IMR-90 (cell line): ENCODE measurements at regions not wholly inside any gene's neighbourhood (a gene's known extent, or its start where the extent isn't known, plus 50 kb on each side); places are given as distances from the start of the nearest gene placed in this dataset.

Experiments used
- ATAC-seq: fragments of 200-7000 bp; cut with Tn5 transposase; 2 replicates; pipeline ENCODE4 v1.9.1; 2020; ENCODE audit warnings: low read depth, mild to moderate bottlenecking, moderate library complexity
- BruUV-seq: library from RNA; stranded (reverse); fragments of 400-500 nt; replicated peaks from 2 replicates; lab custom pipeline; 2021; lab: Mats Ljungman, UMichigan
- CTCF ChIA-PET: fragments of 300-600 bp; formaldehyde crosslinking; extraction: SDS; loops from one replicate; lab custom pipeline; 2021; ENCODE audit warnings: antibody characterized with exemption; lab: Yijun Ruan, JAX
- POLR2A ChIA-PET: fragments of 300-600 bp; sonication (Branson Sonifier 250); formaldehyde crosslinking; loops from one replicate; lab custom pipeline; 2022; ENCODE audit warnings: antibody characterized with exemption; ENCODE audit not compliant: unreplicated experiment; lab: Charles Lee
- DNase-seq: peaks from one replicate; pipeline ENCODE4 v3.0.0; 2013
- H2AFZ ChIP-seq: replicated peaks from 2 replicates; pipeline ENCODE3; 2013; ENCODE audit warnings: low read length, mild to moderate bottlenecking; ENCODE audit not compliant: poor library complexity
- H2AK5ac ChIP-seq: 2 replicates; pipeline ENCODE4 v1.6.1; 2013; ENCODE audit warnings: low read depth, low read length, inconsistent platforms
- H2AK9ac ChIP-seq: replicated peaks from 2 replicates; pipeline ENCODE3; 2013; ENCODE audit warnings: mild to moderate bottlenecking, low read depth, low read length, moderate library complexity; ENCODE audit not compliant: poor library complexity
- H2BK120ac ChIP-seq: 2 replicates; pipeline ENCODE4 v1.6.1; 2013; ENCODE audit warnings: low read depth, low read length, inconsistent platforms
- H2BK15ac ChIP-seq: 3 replicates; pipeline ENCODE4 v1.6.1; 2013; ENCODE audit warnings: low read depth, low read length, inconsistent platforms
- H2BK20ac ChIP-seq: 2 replicates; pipeline ENCODE4 v1.6.1; 2013; ENCODE audit warnings: low read depth, mild to moderate bottlenecking, inconsistent platforms, low read length, moderate library complexity
- H2BK5ac ChIP-seq: 2 replicates; pipeline ENCODE4 v1.6.1; 2013; ENCODE audit warnings: mild to moderate bottlenecking, low read depth, low read length, inconsistent platforms; ENCODE audit not compliant: poor library complexity, severe bottlenecking
- H3K14ac ChIP-seq: replicated peaks from 2 replicates; pipeline ENCODE4 v1.6.1; 2013; ENCODE audit warnings: low read depth, low read length, inconsistent platforms
- H3K18ac ChIP-seq: 2 replicates; pipeline ENCODE4 v1.6.1; 2013; ENCODE audit warnings: low read depth, low read length, control low read depth
- H3K23ac ChIP-seq: 2 replicates; pipeline ENCODE4 v1.6.1; 2013; ENCODE audit warnings: low read depth, low read length, inconsistent platforms
- H3K27ac ChIP-seq: 2 replicates; pipeline ENCODE4 v1.5.1; 2013; ENCODE audit warnings: mild to moderate bottlenecking, control low read depth, low read length; ENCODE audit not compliant: insufficient read depth
- H3K27me3 ChIP-seq: 2 replicates; pipeline ENCODE4 v1.6.1; 2013; ENCODE audit warnings: low read length; ENCODE audit not compliant: control insufficient read depth, insufficient read depth
- H3K36me3 ChIP-seq: 2 replicates; pipeline ENCODE4 v1.6.1; 2013; ENCODE audit warnings: low read length, mixed read lengths; ENCODE audit not compliant: control insufficient read depth, insufficient read depth
- H3K4ac ChIP-seq: 2 replicates; pipeline ENCODE4 v1.6.1; 2013; ENCODE audit warnings: low read depth, low read length, inconsistent platforms
- H3K4me1 ChIP-seq: 2 replicates; pipeline ENCODE4 v1.6.1; 2013; ENCODE audit warnings: low read length, mixed read lengths; ENCODE audit not compliant: control insufficient read depth, insufficient read depth
- H3K4me2 ChIP-seq: 2 replicates; pipeline ENCODE4 v1.6.1; 2013; ENCODE audit warnings: low read depth, mild to moderate bottlenecking, control low read depth, low read length, moderate library complexity
- H3K4me3 ChIP-seq: 2 replicates; pipeline ENCODE4 v1.5.1; 2013; ENCODE audit warnings: low read depth, mild to moderate bottlenecking, control low read depth, low read length, moderate library complexity; ENCODE audit not compliant: insufficient read depth
- H3K56ac ChIP-seq: 2 replicates; pipeline ENCODE4 v1.6.1; 2013; ENCODE audit warnings: low read length, inconsistent platforms; ENCODE audit not compliant: insufficient read depth; ENCODE audit errors: extremely low read depth
- H3K79me1 ChIP-seq, 2 experiments: 2 replicates each; pipeline ENCODE4 v1.6.1; 2013; ENCODE audit warnings: low read length in 2 of 2, inconsistent platforms in 1 of 2, low read depth in 1 of 2
- H3K9ac ChIP-seq: 2 replicates; pipeline ENCODE4 v1.6.1; 2013; ENCODE audit warnings: low read depth, low read length, control low read depth
- H3K9me1 ChIP-seq: 2 replicates; pipeline ENCODE4 v1.6.1; 2013; ENCODE audit warnings: low read length, inconsistent platforms; ENCODE audit not compliant: insufficient read depth
- H3K9me3 ChIP-seq: 2 replicates; pipeline ENCODE4 v1.6.1; 2013; ENCODE audit warnings: low read length; ENCODE audit not compliant: control insufficient read depth, insufficient read depth
- H4K20me1 ChIP-seq: 2 replicates; pipeline ENCODE4 v1.6.1; 2013; ENCODE audit warnings: low read length, inconsistent platforms; ENCODE audit not compliant: insufficient read depth
- H4K5ac ChIP-seq: 2 replicates; pipeline ENCODE4 v1.6.1; 2013; ENCODE audit warnings: mild to moderate bottlenecking, low read depth, low read length, control low read depth
- H4K8ac ChIP-seq, 2 experiments: 2 replicates each; pipeline ENCODE4 v1.6.1; 2013; ENCODE audit warnings: low read depth in 2 of 2, low read length in 2 of 2, control low read depth in 1 of 2, inconsistent platforms in 1 of 2
- H4K91ac ChIP-seq: 2 replicates; pipeline ENCODE4 v1.6.1; 2013; ENCODE audit warnings: low read depth, low read length, inconsistent platforms; ENCODE audit not compliant: insufficient read depth
- BHLHE40 ChIP-seq: fragments of 150-350 bp; IDR thresholded peaks from 2 replicates; pipeline ENCODE4 v1.6.1; 2016; ENCODE audit warnings: mild to moderate bottlenecking, low read depth, low read length
- CEBPB ChIP-seq: IDR thresholded peaks from 2 replicates; pipeline ENCODE4 v1.6.1; 2012; ENCODE audit warnings: low read depth, low read length, improper control_type of control experiment
- CHD1 ChIP-seq: IDR thresholded peaks from 2 replicates; pipeline ENCODE4 v1.6.1; 2012; ENCODE audit warnings: low read depth, low read length, improper control_type of control experiment
- FOS ChIP-seq: fragments of 150-350 bp; IDR thresholded peaks from 2 replicates; pipeline ENCODE4 v1.6.1; 2016; ENCODE audit warnings: low read depth, low read length
- MAFK ChIP-seq: IDR thresholded peaks from 2 replicates; pipeline ENCODE4 v1.6.1; 2012; ENCODE audit warnings: low read depth, low read length, improper control_type of control experiment
- MAZ ChIP-seq: IDR thresholded peaks from 2 replicates; pipeline ENCODE4 v1.6.1; 2012; ENCODE audit warnings: low read depth, mild to moderate bottlenecking, low read length, improper control_type of control experiment, moderate library complexity, borderline replicate concordance
- MXI1 ChIP-seq: IDR thresholded peaks from 2 replicates; pipeline ENCODE4 v1.6.1; 2012; ENCODE audit warnings: low read depth, mild to moderate bottlenecking, low read length, moderate library complexity, borderline replicate concordance
- NFE2L2 ChIP-seq: fragments of 150-350 bp; IDR thresholded peaks from 2 replicates; pipeline ENCODE4 v1.6.1; 2016; ENCODE audit warnings: low read depth, mild to moderate bottlenecking, low read length
- POLR2A ChIP-seq: IDR thresholded peaks from 2 replicates; pipeline ENCODE4 v1.6.1; 2012; ENCODE audit warnings: mild to moderate bottlenecking, low read depth, low read length
- RAD21 ChIP-seq: IDR thresholded peaks from 2 replicates; pipeline ENCODE4 v1.6.1; 2012; ENCODE audit warnings: low read length, improper control_type of control experiment
- RCOR1 ChIP-seq: IDR thresholded peaks from 2 replicates; pipeline ENCODE4 v1.6.1; 2012; ENCODE audit warnings: mild to moderate bottlenecking, low read length, improper control_type of control experiment; ENCODE audit not compliant: insufficient replicate concordance
- RFX5 ChIP-seq: IDR thresholded peaks from 2 replicates; pipeline ENCODE4 v1.8.0; 2012; ENCODE audit warnings: low read depth, mild to moderate bottlenecking, low read length, moderate library complexity
- SMC3 ChIP-seq: fragments of 150-350 bp; IDR thresholded peaks from 2 replicates; pipeline ENCODE4 v1.6.1; 2016; ENCODE audit warnings: low read depth, mild to moderate bottlenecking, antibody characterized with exemption, low read length, moderate library complexity
- WGBS, 2 experiments: methylation state at CpG; one replicate each; pipeline versions ENCODE4 v1.1.5 to v1.1.7; 2013; ENCODE audit warnings: missing lambda C conversion rate in 2 of 2; ENCODE audit not compliant: insufficient read length in 1 of 2; ENCODE audit errors: extremely low coverage in 2 of 2; 5-methylcytosine and 5-hydroxymethylcytosine counted together
- dilution Hi-C: fragments of 300-500 bp; cut with HindIII; formaldehyde crosslinking; loops from one replicate; pipeline ENCODE4 v1.14.3; 2018; ENCODE audit warnings: low sequenced_read_pairs; ENCODE audit not compliant: unreplicated experiment
- in situ Hi-C: fragments of 300-500 bp; cut with MboI; formaldehyde crosslinking; loops from 3 replicates; pipeline ENCODE4 v1.14.3; 2019; ENCODE audit warnings: low sequenced_read_pairs, inconsistent platforms, mixed read lengths
- intact Hi-C: fragments of 100-400 bp; cut with micrococcal nuclease; formaldehyde crosslinking; loops from 2 replicates; pipeline ENCODE4 v1.10.0; 2022
- TF ChIP-seq, protein P1 (sequence below): conservative IDR thresholded peaks from 2 replicates; pipeline ENCODE4 v1.5.1; 2012; ENCODE audit warnings: mild to moderate bottlenecking, low read depth, low read length, improper control_type of control experiment
- TF ChIP-seq, protein P2 (sequence below): fragments of 150-350 bp; IDR thresholded peaks from 2 replicates; pipeline ENCODE4 v1.6.1; 2017; ENCODE audit warnings: mild to moderate bottlenecking, antibody characterized with exemption, low read length, low read depth
- TF ChIP-seq, protein P3 (sequence below): fragments of 150-350 bp; IDR thresholded peaks from 2 replicates; pipeline ENCODE4 v1.6.1; 2016; ENCODE audit warnings: low read depth, mild to moderate bottlenecking, low read length, moderate library complexity, borderline replicate concordance

DNA sequence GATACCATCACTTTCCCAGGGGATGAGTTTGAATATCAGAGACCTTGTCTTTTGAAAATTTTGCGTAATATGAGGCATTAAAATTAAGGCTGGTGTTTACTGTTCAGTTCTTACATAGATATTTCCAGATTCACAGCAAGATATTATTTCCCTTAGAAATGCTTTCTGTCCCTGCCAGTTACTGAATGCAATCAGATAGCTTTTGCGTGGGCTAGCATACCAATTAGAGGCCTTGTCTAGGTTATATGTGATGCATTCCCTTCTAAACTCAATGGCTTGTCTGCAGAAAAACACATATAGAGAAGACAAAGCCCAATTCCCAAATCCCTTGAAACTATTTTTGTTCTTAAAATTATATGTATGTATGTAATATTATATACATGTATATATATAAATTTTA is 167.8 kb downstream of the RMST start:
- no peak overlapping the region for H2BK15ac ChIP-seq
- H3K56ac ChIP-seq = no peak overlapping the region
- ATAC-seq (no peak), DNase-seq (no peak)
- no peak overlapping the region for H2BK20ac ChIP-seq
- no peaks in the 10 kb centered on the region for H3K79me1 ChIP-seq
- no peak overlapping the region for H4K91ac ChIP-seq
- H3K4me2 ChIP-seq = no peak overlapping the region
- ChIA-PET CTCF (no interaction called here), POLR2A (no interaction called here)
- intact Hi-C loops = no loop called here
- H3K9ac ChIP-seq = no peak overlapping the region
- BruUV-seq = no TSS peak
- no peak overlapping the region for H4K5ac ChIP-seq
- TF ChIP-seq, protein P1, sequence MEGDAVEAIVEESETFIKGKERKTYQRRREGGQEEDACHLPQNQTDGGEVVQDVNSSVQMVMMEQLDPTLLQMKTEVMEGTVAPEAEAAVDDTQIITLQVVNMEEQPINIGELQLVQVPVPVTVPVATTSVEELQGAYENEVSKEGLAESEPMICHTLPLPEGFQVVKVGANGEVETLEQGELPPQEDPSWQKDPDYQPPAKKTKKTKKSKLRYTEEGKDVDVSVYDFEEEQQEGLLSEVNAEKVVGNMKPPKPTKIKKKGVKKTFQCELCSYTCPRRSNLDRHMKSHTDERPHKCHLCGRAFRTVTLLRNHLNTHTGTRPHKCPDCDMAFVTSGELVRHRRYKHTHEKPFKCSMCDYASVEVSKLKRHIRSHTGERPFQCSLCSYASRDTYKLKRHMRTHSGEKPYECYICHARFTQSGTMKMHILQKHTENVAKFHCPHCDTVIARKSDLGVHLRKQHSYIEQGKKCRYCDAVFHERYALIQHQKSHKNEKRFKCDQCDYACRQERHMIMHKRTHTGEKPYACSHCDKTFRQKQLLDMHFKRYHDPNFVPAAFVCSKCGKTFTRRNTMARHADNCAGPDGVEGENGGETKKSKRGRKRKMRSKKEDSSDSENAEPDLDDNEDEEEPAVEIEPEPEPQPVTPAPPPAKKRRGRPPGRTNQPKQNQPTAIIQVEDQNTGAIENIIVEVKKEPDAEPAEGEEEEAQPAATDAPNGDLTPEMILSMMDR = no peak
- TF ChIP-seq, protein P2, sequence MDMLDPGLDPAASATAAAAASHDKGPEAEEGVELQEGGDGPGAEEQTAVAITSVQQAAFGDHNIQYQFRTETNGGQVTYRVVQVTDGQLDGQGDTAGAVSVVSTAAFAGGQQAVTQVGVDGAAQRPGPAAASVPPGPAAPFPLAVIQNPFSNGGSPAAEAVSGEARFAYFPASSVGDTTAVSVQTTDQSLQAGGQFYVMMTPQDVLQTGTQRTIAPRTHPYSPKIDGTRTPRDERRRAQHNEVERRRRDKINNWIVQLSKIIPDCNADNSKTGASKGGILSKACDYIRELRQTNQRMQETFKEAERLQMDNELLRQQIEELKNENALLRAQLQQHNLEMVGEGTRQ = no peak
- TF ChIP-seq NFE2L2 = no peak
- TF ChIP-seq BHLHE40 = no peak
- TF ChIP-seq, protein P3, sequence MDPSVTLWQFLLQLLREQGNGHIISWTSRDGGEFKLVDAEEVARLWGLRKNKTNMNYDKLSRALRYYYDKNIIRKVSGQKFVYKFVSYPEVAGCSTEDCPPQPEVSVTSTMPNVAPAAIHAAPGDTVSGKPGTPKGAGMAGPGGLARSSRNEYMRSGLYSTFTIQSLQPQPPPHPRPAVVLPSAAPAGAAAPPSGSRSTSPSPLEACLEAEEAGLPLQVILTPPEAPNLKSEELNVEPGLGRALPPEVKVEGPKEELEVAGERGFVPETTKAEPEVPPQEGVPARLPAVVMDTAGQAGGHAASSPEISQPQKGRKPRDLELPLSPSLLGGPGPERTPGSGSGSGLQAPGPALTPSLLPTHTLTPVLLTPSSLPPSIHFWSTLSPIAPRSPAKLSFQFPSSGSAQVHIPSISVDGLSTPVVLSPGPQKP = no peak
- TF ChIP-seq RAD21 = no peak
- no peak for TF ChIP-seq SMC3
- TF ChIP-seq RFX5 = no peak
- no peak for TF ChIP-seq CHD1
- no peak for TF ChIP-seq CEBPB
- TF ChIP-seq POLR2A = no peak
- no peak for TF ChIP-seq FOS
- no peak for TF ChIP-seq MXI1
- no peak for TF ChIP-seq RCOR1
- TF ChIP-seq MAFK = no peak
- no peak for TF ChIP-seq MAZ
- no peak overlapping the region for H3K14ac ChIP-seq
- H2AK9ac ChIP-seq = no peak overlapping the region
- H3K4me1 ChIP-seq = no peaks in the 10 kb centered on the region
- H2BK120ac ChIP-seq = no peak overlapping the region
- peaks cover 10% of the 10 kb centered on the region for H3K9me3 ChIP-seq
- no peak overlapping the region for H3K4me3 ChIP-seq
- no CpG with 5 or more reads among the region's 2 CpGs for WGBS, 2 experiments
- H3K27ac ChIP-seq = no peak overlapping the region
- no peak overlapping the region for H2BK5ac ChIP-seq
- in situ Hi-C loops = no loop called here
- no peak overlapping the region for H3K18ac ChIP-seq
- no peak overlapping the region for H2AK5ac ChIP-seq
- no peaks in the 10 kb centered on the region for H3K9me1 ChIP-seq
- no peaks in the 10 kb centered on the region for H3K36me3 ChIP-seq
- H2AFZ ChIP-seq = no peak overlapping the region
- dilution Hi-C loops = no loop called here
- no peaks in the 10 kb centered on the region for H4K20me1 ChIP-seq
- no peaks in the 10 kb centered on the region for H3K27me3 ChIP-seq
- H3K23ac ChIP-seq = no peak overlapping the region
- H4K8ac ChIP-seq = no peak overlapping the region
- no peak overlapping the region for H3K4ac ChIP-seq
